ENCODE measurements at regions not wholly inside any gene's neighbourhood (a gene's known extent, or its start where the extent isn't known, plus 50 kb on each side); places are given as distances from the start of the nearest gene placed in this dataset.

- POLR2A ChIA-PET: interaction anchor here (1.3 kb wide), 1 partner anchor 13 kb away, joined by 3 read pairs; no protein-coding TSS in a partner anchor
Measured at GRCh38 chr2:215878476-215879063, 134.8 kb downstream of the MREG start.

More at GRCh38 chr2:215878476-215879063, 134.8 kb downstream of the MREG start:
- no peaks in the 10 kb centered on the region for H3K79me2 ChIP-seq (ENCODE audit: control insufficient read depth, insufficient read depth, low read length)
- H3K36me3 ChIP-seq (ENCODE audit: control insufficient read depth, insufficient read depth, low read length): no peaks in the 10 kb centered on the region
- H3K4me2 ChIP-seq (ENCODE audit: insufficient read depth, low read length): no peak overlapping the region
- peaks cover 0 to 3% of the 10 kb centered on the region in 2 experiments; a peak in 2 of 5 replicates for H3K4me1 ChIP-seq (replicated peaks in 1 of 2; ENCODE audit: control insufficient read depth in 2 of 2, insufficient read depth in 2 of 2, low read length in 2 of 2)
- ATAC-seq (no peak), DNase-seq (ENCODE audit: extremely low read depth in 1 of 4, low spot score in 3 of 4) (no peak), FAIRE-seq (no peak)
- BruUV-seq (replicated peaks): no TSS peak
- intact Hi-C loops (cut with micrococcal nuclease) (no loop called here), in situ Hi-C loops (cut with MboI) (no loop called here)
- WGBS (ENCODE audit: insufficient coverage, low coverage, missing lambda C conversion rate): 34% methylated on average over 4 of the region's 4 CpGs
- H3K9me1 ChIP-seq (ENCODE audit: control insufficient read depth, insufficient read depth, low read length): no peaks in the 10 kb centered on the region
- no peak overlapping the region for H3K27ac ChIP-seq (ENCODE audit: extremely low read depth, low read depth, low read length)
- H3K27me3 ChIP-seq (ENCODE audit: control insufficient read depth in 2 of 2, insufficient read depth in 2 of 2, low read length in 2 of 2): no peaks in the 10 kb centered on the region
- CTCF ChIA-PET (ENCODE audit: low intra/inter-chr PET ratio): no interaction called here
- no peaks in the 10 kb centered on the region for H4K20me1 ChIP-seq (replicated peaks; ENCODE audit: control insufficient read depth, insufficient read depth, low read length)
- no peaks in the 10 kb centered on the region for H3K9me3 ChIP-seq (replicated peaks; ENCODE audit: control insufficient read depth, insufficient read depth, low read depth, low read length)
- no peak overlapping the region for H2AFZ ChIP-seq (ENCODE audit: low read depth, low read length)
- H3K9ac ChIP-seq (ENCODE audit: insufficient read depth in 1 of 2, low read depth in 2 of 2, low read length in 2 of 2): no peak overlapping the region
- TF ChIP-seq STAG1 (CRISPR knock-in tag; IDR thresholded peaks at IDR 0.05; ENCODE audit: borderline replicate concordance) (no peak), ZBTB40 (IDR thresholded peaks at IDR 0.05) (peak; percentile 70), ZBTB40 (CRISPR knock-in tag; IDR thresholded peaks at IDR 0.05) (no peak)
- no peak overlapping the region for H3K4me3 ChIP-seq
